HG03196 (cell line): ENCODE measurements at regions not wholly inside any gene's neighbourhood (a gene's known extent, or its start where the extent isn't known, plus 50 kb on each side); places are given as distances from the start of the nearest gene placed in this dataset.
A peak's percentile ranks its signal among the peaks of the same experiment; 100 is the strongest.
"Not testable (repeated sequence)": the region's sequence is repeated elsewhere in the genome, so short reads cannot be mapped to it uniquely, and the experiment has no call there.

Experiments
- ATAC-seq: cut with Tn5 transposase; IDR thresholded peaks from one replicate; pipeline ENCODE4 v1.9.1; 2021; ENCODE audit not compliant: unreplicated experiment

- ATAC-seq: no peak
These were observed 129.8 kb downstream of the S1PR1 start for GRCh38 chr1:101366513-101367215.

GRCh38 chr1:101367630-101368029, 130.8 kb downstream of the S1PR1 start:
- ATAC-seq: no peak

GRCh38 chr1:101370488-101370887, 133.7 kb downstream of the S1PR1 start:
- ATAC-seq: no peak

GRCh38 chr1:101371259-101371658, 134.4 kb downstream of the S1PR1 start:
- ATAC-seq: peak; percentile 89

GRCh38 chr1:101373570-101373969, 136.8 kb downstream of the S1PR1 start:
- ATAC-seq: no peak

- not testable (repeated sequence) for ATAC-seq
These were observed 138.6 kb downstream of the S1PR1 start for GRCh38 chr1:101375448-101375847.

- ATAC-seq: no peak
These were observed 139.6 kb downstream of the S1PR1 start for GRCh38 chr1:101376121-101377083.

- ATAC-seq: no peak
These were observed 140.4 kb downstream of the S1PR1 start for GRCh38 chr1:101377084-101377835.

- no peak for ATAC-seq
These were observed 142.2 kb downstream of the S1PR1 start for GRCh38 chr1:101379037-101379436.

- peak; percentile 97 for ATAC-seq
These were observed 143.1 kb downstream of the S1PR1 start for GRCh38 chr1:101379950-101380349.

- ATAC-seq: no peak
These were observed 145.3 kb downstream of the S1PR1 start for GRCh38 chr1:101382135-101382534.

GRCh38 chr1:101388904-101389546, 152.2 kb downstream of the S1PR1 start:
- peak; percentile 88 for ATAC-seq

GRCh38 chr1:101389547-101389929, 152.7 kb downstream of the S1PR1 start:
- no peak for ATAC-seq

GRCh38 chr1:101392552-101392951, 155.7 kb downstream of the S1PR1 start:
- no peak for ATAC-seq

GRCh38 chr1:101394041-101394440, 157.2 kb downstream of the S1PR1 start:
- no peak for ATAC-seq

- no peak for ATAC-seq
These were observed 162.4 kb downstream of the S1PR1 start for GRCh38 chr1:101399222-101399621.

- no peak for ATAC-seq
These were observed 169.5 kb downstream of the S1PR1 start for GRCh38 chr1:101406271-101406670.

GRCh38 chr1:101406681-101407080, 169.9 kb downstream of the S1PR1 start:
- ATAC-seq: no peak

- peak; percentile 74 for ATAC-seq
These were observed 170.8 kb downstream of the S1PR1 start for GRCh38 chr1:101407505-101408211.
